Mucosa of descending colon (tissue), 3 donors: ENCODE measurements at regions not wholly inside any gene's neighbourhood (a gene's known extent, or its start where the extent isn't known, plus 50 kb on each side); places are given as distances from the start of the nearest gene placed in this dataset.

ENCODE experiments used
- ATAC-seq: fragments of 200-7000 bp; cut with Tn5 transposase; one replicate; pipeline ENCODE4 v1.9.1; 2020; ENCODE audit warnings: mild to moderate bottlenecking, moderate library complexity
- DNase-seq, 3 donors: peaks; one replicate each; pipeline ENCODE4 v3.0.0-alpha.2; 2020
- H3K36me3 ChIP-seq: fragments of 200-600 bp; one replicate; pipeline ENCODE4 v1.8.0; 2021; ENCODE audit warnings: low read depth, mild to moderate bottlenecking
- H3K4me1 ChIP-seq: fragments of 200-600 bp; one replicate; pipeline ENCODE4 v1.8.0; 2021; ENCODE audit warnings: low read depth, mild to moderate bottlenecking
- H3K4me3 ChIP-seq: fragments of 200-600 bp; one replicate; pipeline ENCODE4 v1.8.0; 2021; ENCODE audit warnings: mild to moderate bottlenecking
- H3K9me3 ChIP-seq: fragments of 200-600 bp; one replicate; pipeline ENCODE4 v1.8.0; 2021; ENCODE audit warnings: mild to moderate bottlenecking
- intact Hi-C, 2 donors: fragments of 100-400 bp; cut with DNase I in 1 of 2; cut with micrococcal nuclease in 1 of 2; formaldehyde crosslinking; loops; one replicate each; pipeline versions ENCODE4 v1.11.0 to v1.11.1; 2022; cut with DNase I, micrococcal nuclease
- TF ChIP-seq, protein P1 (sequence below): fragments of 200-600 bp; IDR thresholded peaks from one replicate; pipeline ENCODE4 v1.8.0; 2022; ENCODE audit warnings: antibody characterized with exemption, mild to moderate bottlenecking
- donor health status: DM: no; HTN: no; CAD: no; lungs with moderate emphysema.
- donor health status: DM: no; HTN: no; CAD: no.
- donor health status: DM: no; HTN: yes; CAD: no.

- Histone ChIP-seq H3K4me1 (no peaks in the 10 kb centered on the region), H3K36me3 (no peaks in the 10 kb centered on the region), H3K9me3 (no peaks in the 10 kb centered on the region), H3K4me3 (no peak overlapping the region)
- intact Hi-C loops, result no loop called here
- ATAC-seq, result no peak
- DNase-seq, result no peak
- TF ChIP-seq, protein P1, sequence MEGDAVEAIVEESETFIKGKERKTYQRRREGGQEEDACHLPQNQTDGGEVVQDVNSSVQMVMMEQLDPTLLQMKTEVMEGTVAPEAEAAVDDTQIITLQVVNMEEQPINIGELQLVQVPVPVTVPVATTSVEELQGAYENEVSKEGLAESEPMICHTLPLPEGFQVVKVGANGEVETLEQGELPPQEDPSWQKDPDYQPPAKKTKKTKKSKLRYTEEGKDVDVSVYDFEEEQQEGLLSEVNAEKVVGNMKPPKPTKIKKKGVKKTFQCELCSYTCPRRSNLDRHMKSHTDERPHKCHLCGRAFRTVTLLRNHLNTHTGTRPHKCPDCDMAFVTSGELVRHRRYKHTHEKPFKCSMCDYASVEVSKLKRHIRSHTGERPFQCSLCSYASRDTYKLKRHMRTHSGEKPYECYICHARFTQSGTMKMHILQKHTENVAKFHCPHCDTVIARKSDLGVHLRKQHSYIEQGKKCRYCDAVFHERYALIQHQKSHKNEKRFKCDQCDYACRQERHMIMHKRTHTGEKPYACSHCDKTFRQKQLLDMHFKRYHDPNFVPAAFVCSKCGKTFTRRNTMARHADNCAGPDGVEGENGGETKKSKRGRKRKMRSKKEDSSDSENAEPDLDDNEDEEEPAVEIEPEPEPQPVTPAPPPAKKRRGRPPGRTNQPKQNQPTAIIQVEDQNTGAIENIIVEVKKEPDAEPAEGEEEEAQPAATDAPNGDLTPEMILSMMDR, result no peak
Observed at GRCh38 chr9:78437806-78438205, 140.9 kb downstream of the PSAT1 start.

GRCh38 chr9:78438211-78438610 is 141.3 kb downstream of the PSAT1 start:
- no peak for DNase-seq
- TF ChIP-seq, protein P1, result no peak
- Histone ChIP-seq H3K4me3 (no peak overlapping the region), H3K4me1 (no peaks in the 10 kb centered on the region), H3K9me3 (no peaks in the 10 kb centered on the region), H3K36me3 (no peaks in the 10 kb centered on the region)
- intact Hi-C loops, result no loop called here
- no peak for ATAC-seq

GRCh38 chr9:78438780-78439179 is 141.9 kb downstream of the PSAT1 start:
- Histone ChIP-seq H3K4me3 (no peak overlapping the region), H3K4me1 (no peaks in the 10 kb centered on the region), H3K36me3 (no peaks in the 10 kb centered on the region), H3K9me3 (no peaks in the 10 kb centered on the region)
- ATAC-seq, result no peak
- DNase-seq, result no peak
- intact Hi-C loops, result no loop called here
- TF ChIP-seq, protein P1, result no peak

GRCh38 chr9:78439190-78439865 is 142.4 kb downstream of the PSAT1 start:
- TF ChIP-seq, protein P1, result peak; percentile 87
- Histone ChIP-seq H3K9me3 (no peaks in the 10 kb centered on the region), H3K4me3 (no peak overlapping the region), H3K4me1 (no peaks in the 10 kb centered on the region), H3K36me3 (no peaks in the 10 kb centered on the region)
- peak; percentile 66 to 78 (median 70) for DNase-seq
- intact Hi-C loops, result no loop called here
- ATAC-seq, result peak; percentile 89

DNA sequence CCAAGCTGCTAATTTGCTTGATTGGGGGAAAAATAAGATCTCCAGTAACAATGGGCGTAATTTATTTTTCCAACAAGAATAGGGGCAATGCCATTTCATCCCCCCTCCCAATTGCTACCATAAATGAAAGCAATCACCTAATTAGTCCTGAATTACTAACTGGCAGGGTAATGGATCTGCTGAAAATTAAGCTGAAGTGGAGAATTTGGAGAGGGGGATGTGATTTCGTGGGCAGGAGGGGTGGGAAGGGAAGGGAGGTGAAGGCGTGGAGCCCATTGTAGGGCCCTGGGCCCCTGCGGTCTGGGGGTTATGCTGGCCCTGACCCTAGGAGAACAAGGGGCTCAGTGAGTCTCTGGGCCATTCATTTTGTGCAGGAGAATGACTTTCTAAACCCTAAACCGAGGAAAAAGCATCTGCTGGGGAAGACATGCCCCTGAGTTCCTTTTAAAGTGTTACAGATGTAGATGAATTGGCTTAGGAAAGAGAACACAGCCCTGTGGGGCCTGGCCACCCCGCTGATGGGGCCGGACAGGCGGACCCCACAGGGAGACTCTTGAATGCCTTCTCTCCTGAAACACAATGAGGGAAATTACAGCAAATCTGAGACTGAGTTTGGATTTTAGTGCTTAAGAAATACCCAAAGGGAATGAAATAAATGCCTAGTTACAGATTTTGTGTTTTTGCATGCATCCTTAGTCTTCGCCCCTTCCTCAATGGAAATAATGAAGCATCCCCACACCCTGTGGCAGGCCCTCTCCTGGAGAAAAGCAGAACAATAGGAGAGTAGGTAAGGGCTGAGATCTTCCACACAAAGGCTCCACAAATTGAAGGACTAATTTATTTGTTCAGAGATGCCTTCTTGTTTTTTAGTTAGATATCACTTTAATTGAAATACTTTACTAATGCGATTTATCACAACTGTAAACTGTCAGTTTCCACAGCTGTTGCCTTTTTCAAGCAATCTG is 143.2 kb downstream of the PSAT1 start:
- Histone ChIP-seq H3K9me3 (no peaks in the 10 kb centered on the region), H3K4me1 (no peaks in the 10 kb centered on the region), H3K4me3 (no peak overlapping the region), H3K36me3 (no peaks in the 10 kb centered on the region)
- ATAC-seq (no peak), DNase-seq (no peak)
- intact Hi-C loops, result no loop called here
- TF ChIP-seq, protein P1, result no peak
